GM23338 (cell line): ENCODE measurements at regions not wholly inside any gene's neighbourhood (a gene's known extent, or its start where the extent isn't known, plus 50 kb on each side); places are given as distances from the start of the nearest gene placed in this dataset.

Experiments
- ATAC-seq: fragments of 200-7000 bp; cut with Tn5 transposase; 3 replicates; pipeline ENCODE4 v1.9.1; 2020
- DNase-seq: peaks from one replicate; pipeline ENCODE4 v3.0.0-alpha.2; 2015; ENCODE audit warnings: low spot score
- H2AFZ ChIP-seq: fragments of 200-600 bp; sonication (generic); 2 replicates; pipeline ENCODE4 v1.8.0; 2016; ENCODE audit warnings: antibody characterized with exemption, mild to moderate bottlenecking, moderate library complexity
- H3F3A ChIP-seq: fragments of 200-600 bp; sonication (generic); replicated peaks from 2 replicates; pipeline ENCODE4 v1.8.0; 2017; ENCODE audit warnings: antibody characterized with exemption, mixed run types, low read depth
- H3K27ac ChIP-seq: fragments of 200-600 bp; sonication (generic); 2 replicates; pipeline ENCODE4 v1.6.1; 2016; ENCODE audit warnings: low read depth
- H3K27me3 ChIP-seq: fragments of 200-600 bp; sonication (generic); 2 replicates; pipeline ENCODE4 v1.8.0; 2016; ENCODE audit warnings: mild to moderate bottlenecking, mixed run types, moderate library complexity; ENCODE audit not compliant: insufficient read depth
- H3K36me3 ChIP-seq: fragments of 200-600 bp; sonication (generic); 2 replicates; pipeline ENCODE4 v1.8.0; 2016; ENCODE audit warnings: mild to moderate bottlenecking; ENCODE audit not compliant: insufficient read depth
- H3K4me1 ChIP-seq: fragments of 200-600 bp; sonication (generic); 2 replicates; pipeline ENCODE4 v1.8.0; 2016; ENCODE audit warnings: mild to moderate bottlenecking, moderate library complexity; ENCODE audit not compliant: insufficient read depth
- H3K4me2 ChIP-seq: fragments of 200-600 bp; sonication (generic); 2 replicates; pipeline ENCODE4 v1.7.1; 2017; ENCODE audit warnings: mixed run types
- H3K4me3 ChIP-seq: fragments of 200-600 bp; sonication (generic); 2 replicates; pipeline ENCODE4 v1.6.1; 2016; ENCODE audit warnings: mixed run types
- H3K79me2 ChIP-seq: fragments of 200-600 bp; sonication (generic); replicated peaks from 2 replicates; pipeline ENCODE4 v1.8.0; 2017; ENCODE audit warnings: mild to moderate bottlenecking; ENCODE audit not compliant: insufficient read depth
- H3K9me2 ChIP-seq: fragments of 200-600 bp; sonication (generic); 2 replicates; pipeline ENCODE4 v1.8.0; 2017; ENCODE audit not compliant: insufficient read depth
- H4K20me1 ChIP-seq: fragments of 200-600 bp; sonication (generic); replicated peaks from 2 replicates; pipeline ENCODE4 v1.8.0; 2017; ENCODE audit warnings: mild to moderate bottlenecking; ENCODE audit not compliant: insufficient read depth
- H3K27ac Mint-ChIP-seq: 2 replicates; pipeline ENCODE4 v1.8.0; 2020; ENCODE audit warnings: inconsistent platforms, mild to moderate bottlenecking, moderate library complexity, mixed read lengths
- H3K27me3 Mint-ChIP-seq: 3 replicates; pipeline ENCODE4 v1.8.0; 2022; ENCODE audit warnings: low read depth, mild to moderate bottlenecking, moderate library complexity, mixed read lengths, inconsistent platforms; ENCODE audit not compliant: insufficient read depth, poor library complexity
- H3K36me3 Mint-ChIP-seq: 3 replicates; pipeline ENCODE4 v1.8.0; 2021; ENCODE audit warnings: low read depth, mild to moderate bottlenecking, inconsistent platforms, moderate library complexity, mixed read lengths
- H3K4me1 Mint-ChIP-seq: 3 replicates; pipeline ENCODE4 v1.8.0; 2020; ENCODE audit warnings: mild to moderate bottlenecking, inconsistent platforms, mixed read lengths
- H3K4me3 Mint-ChIP-seq: 3 replicates; pipeline ENCODE4 v1.8.0; 2021; ENCODE audit warnings: moderate library complexity, mild to moderate bottlenecking, inconsistent platforms, mixed read lengths
- H3K9me3 Mint-ChIP-seq: 3 replicates; pipeline ENCODE4 v1.8.0; 2020; ENCODE audit warnings: moderate library complexity, mild to moderate bottlenecking, inconsistent platforms, mixed read lengths
- CREB1 ChIP-seq: fragments of 250-450 bp; sonication (Bioruptor Pico); IDR thresholded peaks from 2 replicates; pipeline ENCODE4 v1.5.0; 2020; ENCODE audit warnings: low read depth, mild to moderate bottlenecking, moderate library complexity
- EZH2 ChIP-seq: fragments of 200-600 bp; sonication (generic); IDR thresholded peaks from one replicate; pipeline ENCODE4 v1.8.0; 2017; ENCODE audit warnings: antibody characterized with exemption, mild to moderate bottlenecking, low read depth; ENCODE audit not compliant: unreplicated experiment
- EZH2phosphoT487 ChIP-seq: fragments of 200-600 bp; sonication (generic); IDR thresholded peaks from one replicate; pipeline ENCODE4 v1.8.1; 2018; ENCODE audit warnings: antibody characterized with exemption; ENCODE audit not compliant: unreplicated experiment
- JUNB ChIP-seq: IDR thresholded peaks from one replicate; pipeline ENCODE4 v1.6.1; 2016; ENCODE audit warnings: antibody characterized with exemption; ENCODE audit not compliant: unreplicated experiment
- NANOG ChIP-seq: IDR thresholded peaks from 2 replicates; pipeline ENCODE4 v1.6.1; 2016; ENCODE audit warnings: antibody characterized with exemption, borderline replicate concordance
- POLR2AphosphoS5 ChIP-seq: IDR thresholded peaks from 2 replicates; pipeline ENCODE4 v1.6.1; 2016; ENCODE audit warnings: antibody characterized with exemption, low read depth
- STAT1 ChIP-seq: IDR thresholded peaks from one replicate; pipeline ENCODE4 v1.6.1; 2016; ENCODE audit warnings: antibody characterized with exemption; ENCODE audit not compliant: unreplicated experiment
- ZNF114 ChIP-seq: fragments of 250-450 bp; sonication (Bioruptor Pico); IDR thresholded peaks from 2 replicates; pipeline ENCODE4 v1.5.0; 2020; ENCODE audit warnings: mild to moderate bottlenecking, moderate library complexity
- ZNF331 ChIP-seq: fragments of 250-450 bp; sonication (Bioruptor Pico); IDR thresholded peaks from 2 replicates; pipeline ENCODE4 v1.5.0; 2020; ENCODE audit warnings: low read depth, mild to moderate bottlenecking, moderate library complexity
- ZNF462 ChIP-seq: fragments of 250-450 bp; sonication (Bioruptor Pico); IDR thresholded peaks from 2 replicates; pipeline ENCODE4 v1.5.0; 2020; ENCODE audit warnings: mild to moderate bottlenecking, moderate library complexity
- TF ChIP-seq, protein P1 (sequence below), 2 experiments: fragments of 200-600 bp in 1 of 2; sonication (generic) in 1 of 2; conservative IDR thresholded peaks; 2 replicates each; pipeline versions ENCODE4 v1.5.1 to v1.6.1; 2016 to 2017; ENCODE audit warnings: antibody characterized with exemption in 2 of 2, low read depth in 2 of 2, mild to moderate bottlenecking in 2 of 2, moderate library complexity in 1 of 2
- TF ChIP-seq, protein P2 (sequence below): IDR thresholded peaks from one replicate; pipeline ENCODE4 v1.6.1; 2018; ENCODE audit warnings: antibody characterized with exemption; ENCODE audit not compliant: unreplicated experiment
- TF ChIP-seq, protein P3 (sequence below): IDR thresholded peaks from 2 replicates; pipeline ENCODE4 v1.6.1; 2016; ENCODE audit warnings: antibody characterized with exemption

GRCh38 chr21:22474403-22474802 lies 1476.2 kb downstream of the NCAM2 start:
- H3K27me3 Mint-ChIP-seq, result no peaks in the 10 kb centered on the region
- Histone ChIP-seq H3K27ac (no peak overlapping the region), H2AFZ (no peak overlapping the region), H3K79me2 (no peaks in the 10 kb centered on the region), H3K9me2 (no peaks in the 10 kb centered on the region; the same call in 1 of the 2 replicates), H3K4me3 (no peak overlapping the region), H3F3A (no peaks in the 10 kb centered on the region), H3K27me3 (no peaks in the 10 kb centered on the region), H3K4me2 (no peak overlapping the region), H3K4me1 (no peaks in the 10 kb centered on the region), H3K36me3 (no peaks in the 10 kb centered on the region), H4K20me1 (no peaks in the 10 kb centered on the region)
- no peak overlapping the region for H3K4me3 Mint-ChIP-seq
- H3K36me3 Mint-ChIP-seq, result peaks cover under 1% of the 10 kb centered on the region; the same call in 1 of the 3 replicates
- peaks cover 4% of the 10 kb centered on the region; the same call in 1 of the 3 replicates for H3K9me3 Mint-ChIP-seq
- H3K4me1 Mint-ChIP-seq, result no peaks in the 10 kb centered on the region
- no peak for ATAC-seq
- no peak overlapping the region for H3K27ac Mint-ChIP-seq
- no peak for DNase-seq
- TF ChIP-seq STAT1 (no peak), ZNF114 (no peak), EZH2phosphoT487 (no peak), EZH2 (no peak), CREB1 (CRISPR knock-in tag) (no peak), NANOG (no peak), POLR2AphosphoS5 (no peak), JUNB (no peak), ZNF331 (CRISPR knock-in tag) (no peak), ZNF462 (CRISPR knock-in tag) (no peak)
- TF ChIP-seq, protein P1, sequence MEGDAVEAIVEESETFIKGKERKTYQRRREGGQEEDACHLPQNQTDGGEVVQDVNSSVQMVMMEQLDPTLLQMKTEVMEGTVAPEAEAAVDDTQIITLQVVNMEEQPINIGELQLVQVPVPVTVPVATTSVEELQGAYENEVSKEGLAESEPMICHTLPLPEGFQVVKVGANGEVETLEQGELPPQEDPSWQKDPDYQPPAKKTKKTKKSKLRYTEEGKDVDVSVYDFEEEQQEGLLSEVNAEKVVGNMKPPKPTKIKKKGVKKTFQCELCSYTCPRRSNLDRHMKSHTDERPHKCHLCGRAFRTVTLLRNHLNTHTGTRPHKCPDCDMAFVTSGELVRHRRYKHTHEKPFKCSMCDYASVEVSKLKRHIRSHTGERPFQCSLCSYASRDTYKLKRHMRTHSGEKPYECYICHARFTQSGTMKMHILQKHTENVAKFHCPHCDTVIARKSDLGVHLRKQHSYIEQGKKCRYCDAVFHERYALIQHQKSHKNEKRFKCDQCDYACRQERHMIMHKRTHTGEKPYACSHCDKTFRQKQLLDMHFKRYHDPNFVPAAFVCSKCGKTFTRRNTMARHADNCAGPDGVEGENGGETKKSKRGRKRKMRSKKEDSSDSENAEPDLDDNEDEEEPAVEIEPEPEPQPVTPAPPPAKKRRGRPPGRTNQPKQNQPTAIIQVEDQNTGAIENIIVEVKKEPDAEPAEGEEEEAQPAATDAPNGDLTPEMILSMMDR (conservative IDR thresholded peaks at IDR 0.05; ENCODE audit: low read depth in 2 of 2), result no peak
- TF ChIP-seq, protein P2, sequence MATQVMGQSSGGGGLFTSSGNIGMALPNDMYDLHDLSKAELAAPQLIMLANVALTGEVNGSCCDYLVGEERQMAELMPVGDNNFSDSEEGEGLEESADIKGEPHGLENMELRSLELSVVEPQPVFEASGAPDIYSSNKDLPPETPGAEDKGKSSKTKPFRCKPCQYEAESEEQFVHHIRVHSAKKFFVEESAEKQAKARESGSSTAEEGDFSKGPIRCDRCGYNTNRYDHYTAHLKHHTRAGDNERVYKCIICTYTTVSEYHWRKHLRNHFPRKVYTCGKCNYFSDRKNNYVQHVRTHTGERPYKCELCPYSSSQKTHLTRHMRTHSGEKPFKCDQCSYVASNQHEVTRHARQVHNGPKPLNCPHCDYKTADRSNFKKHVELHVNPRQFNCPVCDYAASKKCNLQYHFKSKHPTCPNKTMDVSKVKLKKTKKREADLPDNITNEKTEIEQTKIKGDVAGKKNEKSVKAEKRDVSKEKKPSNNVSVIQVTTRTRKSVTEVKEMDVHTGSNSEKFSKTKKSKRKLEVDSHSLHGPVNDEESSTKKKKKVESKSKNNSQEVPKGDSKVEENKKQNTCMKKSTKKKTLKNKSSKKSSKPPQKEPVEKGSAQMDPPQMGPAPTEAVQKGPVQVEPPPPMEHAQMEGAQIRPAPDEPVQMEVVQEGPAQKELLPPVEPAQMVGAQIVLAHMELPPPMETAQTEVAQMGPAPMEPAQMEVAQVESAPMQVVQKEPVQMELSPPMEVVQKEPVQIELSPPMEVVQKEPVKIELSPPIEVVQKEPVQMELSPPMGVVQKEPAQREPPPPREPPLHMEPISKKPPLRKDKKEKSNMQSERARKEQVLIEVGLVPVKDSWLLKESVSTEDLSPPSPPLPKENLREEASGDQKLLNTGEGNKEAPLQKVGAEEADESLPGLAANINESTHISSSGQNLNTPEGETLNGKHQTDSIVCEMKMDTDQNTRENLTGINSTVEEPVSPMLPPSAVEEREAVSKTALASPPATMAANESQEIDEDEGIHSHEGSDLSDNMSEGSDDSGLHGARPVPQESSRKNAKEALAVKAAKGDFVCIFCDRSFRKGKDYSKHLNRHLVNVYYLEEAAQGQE, result no peak
- TF ChIP-seq, protein P3, sequence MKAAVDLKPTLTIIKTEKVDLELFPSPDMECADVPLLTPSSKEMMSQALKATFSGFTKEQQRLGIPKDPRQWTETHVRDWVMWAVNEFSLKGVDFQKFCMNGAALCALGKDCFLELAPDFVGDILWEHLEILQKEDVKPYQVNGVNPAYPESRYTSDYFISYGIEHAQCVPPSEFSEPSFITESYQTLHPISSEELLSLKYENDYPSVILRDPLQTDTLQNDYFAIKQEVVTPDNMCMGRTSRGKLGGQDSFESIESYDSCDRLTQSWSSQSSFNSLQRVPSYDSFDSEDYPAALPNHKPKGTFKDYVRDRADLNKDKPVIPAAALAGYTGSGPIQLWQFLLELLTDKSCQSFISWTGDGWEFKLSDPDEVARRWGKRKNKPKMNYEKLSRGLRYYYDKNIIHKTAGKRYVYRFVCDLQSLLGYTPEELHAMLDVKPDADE, result no peak
